GM12892 (cell line): ENCODE measurements at regions not wholly inside any gene's neighbourhood (a gene's known extent, or its start where the extent isn't known, plus 50 kb on each side); places are given as distances from the start of the nearest gene placed in this dataset.

Experiments used
- POLR2A ChIP-seq: IDR thresholded peaks from 2 replicates; pipeline ENCODE4 v1.6.1; 2011; ENCODE audit warnings: low read depth, low read length, control low read depth
- POLR2AphosphoS5 ChIP-seq: IDR thresholded peaks from 2 replicates; pipeline ENCODE4 v1.6.1; 2011; ENCODE audit warnings: low read depth, low read length, control low read depth
- TAF1 ChIP-seq: IDR thresholded peaks from 2 replicates; pipeline ENCODE4 v1.6.1; 2011; ENCODE audit warnings: low read depth, mild to moderate bottlenecking, control low read depth, low read length, borderline replicate concordance

DNA sequence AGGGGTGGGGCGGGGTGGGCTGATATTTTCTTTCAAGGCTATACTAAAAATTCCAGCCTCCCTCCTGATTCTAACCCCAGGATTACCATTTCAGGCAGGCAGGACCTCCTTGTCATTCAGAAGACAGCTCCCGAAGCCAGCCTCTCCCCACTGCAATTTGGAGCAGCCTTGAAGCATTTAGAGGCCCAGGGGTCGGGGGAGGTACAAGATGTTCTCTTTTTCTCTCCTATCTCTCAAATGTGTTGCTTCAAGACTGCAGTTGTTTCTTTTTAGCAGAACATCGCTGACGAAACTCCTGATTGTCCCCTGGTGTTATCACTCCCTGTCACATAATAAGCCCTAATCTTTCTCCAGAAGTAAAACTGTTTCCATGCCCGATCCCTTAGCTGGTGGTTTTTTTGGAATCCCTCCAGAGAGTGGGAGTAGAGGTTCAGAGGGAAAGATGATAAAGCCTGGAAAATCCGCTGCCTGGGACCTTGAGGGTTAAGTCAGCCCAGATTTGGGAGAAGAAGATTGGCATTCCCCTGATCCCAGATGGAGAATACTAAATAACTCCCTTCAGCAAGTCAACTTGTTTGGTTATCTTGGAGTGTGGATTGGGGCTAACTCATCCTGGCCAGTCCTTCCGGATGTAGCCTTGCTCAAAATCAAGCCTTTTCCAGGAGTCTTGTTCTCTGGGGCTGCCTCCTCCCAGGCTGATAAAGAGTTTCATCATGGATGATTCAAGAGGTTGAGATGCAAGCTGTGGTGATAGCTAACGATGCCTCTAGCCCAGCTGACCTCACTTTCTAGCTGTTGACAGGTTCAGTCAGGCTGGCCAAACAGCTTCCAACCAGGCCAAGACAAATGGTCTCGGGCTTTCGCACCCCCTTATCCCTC lies 71.3 kb downstream of the SOX9 start:
- TF ChIP-seq POLR2A (no peak), POLR2AphosphoS5 (no peak), TAF1 (no peak)
